Endothelial cell of umbilical vein (primary cell): ENCODE measurements at regions not wholly inside any gene's neighbourhood (a gene's known extent, or its start where the extent isn't known, plus 50 kb on each side); places are given as distances from the start of the nearest gene placed in this dataset.

Experiments
- BruUV-seq: library from RNA; stranded (reverse); fragments of 400-500 nt; replicated peaks from 2 replicates; lab custom pipeline; 2021; lab: Mats Ljungman, UMichigan
- CTCF ChIA-PET: fragments of 300-600, 350-600 bp; sonication (Branson Sonifier 250); formaldehyde crosslinking; loops from one replicate; lab custom pipeline; 2021; ENCODE audit warnings: antibody characterized with exemption, inconsistent platforms; lab: Charles Lee
- POLR2A ChIA-PET: fragments of 300-600, 350-600 bp; sonication (Branson Sonifier 250); formaldehyde crosslinking; loops from one replicate; lab custom pipeline; 2021; ENCODE audit warnings: antibody characterized with exemption, inconsistent platforms; lab: Charles Lee
- DNase-seq: peaks from one replicate; pipeline ENCODE4 v3.0.0-alpha.2; 2011; ENCODE audit warnings: low read depth, low spot score
- FAIRE-seq: peaks from 2 replicates; lab custom pipeline; 2011; peaks lifted over from hg19 to GRCh38; lab: Jason Lieb, UNC
- H2AFZ ChIP-seq: 2 replicates; pipeline ENCODE4 v1.6.0; 2012; ENCODE audit warnings: low read depth, low read length, control low read depth, inconsistent platforms
- H3K27ac ChIP-seq: 2 replicates; pipeline ENCODE4 v1.5.1; 2011; ENCODE audit warnings: low read depth, mild to moderate bottlenecking, control low read depth, low read length, moderate library complexity; ENCODE audit not compliant: insufficient read depth
- H3K27me3 ChIP-seq, 2 experiments: 2 replicates each; pipeline versions ENCODE4 v1.6.0 to v1.6.1; 2011; ENCODE audit warnings: low read length in 2 of 2, mixed read lengths in 1 of 2; ENCODE audit not compliant: control insufficient read depth in 2 of 2, insufficient read depth in 2 of 2
- H3K36me3 ChIP-seq, 2 experiments: 2 replicates in 1 of 2; 3 replicates in 1 of 2; pipeline ENCODE4 v1.5.1; 2011; ENCODE audit warnings: low read length in 2 of 2, mild to moderate bottlenecking in 1 of 2, moderate library complexity in 1 of 2; ENCODE audit not compliant: control insufficient read depth in 2 of 2, insufficient read depth in 2 of 2; ENCODE audit errors: extremely low read depth in 1 of 2
- H3K4me1 ChIP-seq: 3 replicates; pipeline ENCODE4 v1.5.1; 2011; ENCODE audit warnings: mild to moderate bottlenecking, low read length; ENCODE audit not compliant: control insufficient read depth, insufficient read depth; ENCODE audit errors: extremely low read depth
- H3K4me2 ChIP-seq: 2 replicates; pipeline ENCODE4 v1.6.1; 2011; ENCODE audit warnings: low read length, control low read depth, mixed read lengths; ENCODE audit not compliant: insufficient read depth
- H3K4me3 ChIP-seq, 3 experiments: fragments of 200-600 bp in 1 of 3; sonication (generic), shearing (Covaris generic) in 1 of 3; replicated peaks in 1 of 3; 2 replicates each; pipeline ENCODE4 v1.5.1; 2011 to 2016; ENCODE audit warnings: control low read depth in 3 of 3, low read length in 3 of 3, mild to moderate bottlenecking in 2 of 3, inconsistent platforms in 1 of 3, low read depth in 1 of 3, moderate library complexity in 1 of 3; ENCODE audit not compliant: insufficient read depth in 1 of 3
- H3K79me2 ChIP-seq: 2 replicates; pipeline ENCODE4 v1.6.0; 2012; ENCODE audit warnings: low read length, inconsistent platforms; ENCODE audit not compliant: control insufficient read depth, insufficient read depth
- H3K9ac ChIP-seq: replicated peaks from 2 replicates; pipeline ENCODE3; 2011; ENCODE audit warnings: low read length, control low read depth; ENCODE audit not compliant: insufficient read depth; ENCODE audit errors: extremely low read depth
- H3K9me1 ChIP-seq: replicated peaks from 3 replicates; pipeline ENCODE4 v1.6.0; 2011; ENCODE audit warnings: mild to moderate bottlenecking, low read length; ENCODE audit not compliant: control insufficient read depth, insufficient read depth; ENCODE audit errors: extremely low read depth
- H3K9me3 ChIP-seq: replicated peaks from 2 replicates; pipeline ENCODE4 v1.5.1; 2012; ENCODE audit warnings: low read length, inconsistent platforms; ENCODE audit not compliant: control insufficient read depth, insufficient read depth
- H4K20me1 ChIP-seq: replicated peaks from 2 replicates; pipeline ENCODE3; 2011; ENCODE audit warnings: mild to moderate bottlenecking, low read length; ENCODE audit not compliant: control insufficient read depth, insufficient read depth; ENCODE audit errors: extremely low read depth
- EZH2 ChIP-seq: IDR thresholded peaks from 2 replicates; pipeline ENCODE4 v1.6.1; 2012; ENCODE audit warnings: borderline replicate concordance, low read depth, mild to moderate bottlenecking, moderate library complexity, low read length, inconsistent platforms; ENCODE audit not compliant: severe bottlenecking
- FOS ChIP-seq: IDR thresholded peaks from 2 replicates; pipeline ENCODE4 v1.6.1; 2011; ENCODE audit warnings: mild to moderate bottlenecking, low read length, moderate library complexity, borderline replicate concordance; ENCODE audit not compliant: insufficient read depth
- GATA2 ChIP-seq: IDR thresholded peaks from 2 replicates; pipeline ENCODE4 v1.7.0; 2011; ENCODE audit warnings: low read depth, mild to moderate bottlenecking, moderate library complexity, mixed read lengths, low read length; ENCODE audit not compliant: insufficient read length, insufficient read depth
- JUN ChIP-seq: IDR thresholded peaks from 2 replicates; pipeline ENCODE4 v1.6.1; 2011; ENCODE audit warnings: borderline replicate concordance, low read depth; ENCODE audit not compliant: insufficient read length, insufficient read depth
- MYC ChIP-seq: IDR thresholded peaks from one replicate; pipeline ENCODE4 v1.6.1; 2011; ENCODE audit warnings: mild to moderate bottlenecking, low read depth, low read length
- POLR2A ChIP-seq: IDR thresholded peaks from 2 replicates; pipeline ENCODE4 v1.6.1; 2012; ENCODE audit warnings: low read depth, mild to moderate bottlenecking, control low read depth, low read length
- POLR2AphosphoS5 ChIP-seq: IDR thresholded peaks from 2 replicates; pipeline ENCODE4 v1.6.1; 2012; ENCODE audit warnings: low read depth, mild to moderate bottlenecking, control low read depth, low read length, moderate library complexity; ENCODE audit not compliant: insufficient read depth
- dilution Hi-C: fragments of 300-500 bp; cut with MboI; formaldehyde crosslinking; loops from one replicate; pipeline ENCODE4 v1.15.0; 2019; ENCODE audit warnings: low sequenced_read_pairs; ENCODE audit not compliant: extremely low pct_ligation_motif_present
- intact Hi-C: fragments of 100-400 bp; cut with micrococcal nuclease; formaldehyde crosslinking; loops from one replicate; pipeline ENCODE4 v1.10.0; 2022
- TF ChIP-seq, protein P1 (sequence below), 2 donors: IDR thresholded peaks; 1 replicate in 1 of 2; 2 replicates in 1 of 2; pipeline ENCODE4 v1.5.1; 2011; ENCODE audit warnings: low read length in 2 of 2, mild to moderate bottlenecking in 2 of 2, moderate library complexity in 2 of 2, control low read depth in 1 of 2, inconsistent platforms in 1 of 2, low read depth in 1 of 2; ENCODE audit not compliant: insufficient read depth in 1 of 2; ENCODE audit errors: extremely low read depth in 1 of 2
- TF ChIP-seq, protein P2 (sequence below): IDR thresholded peaks from 2 replicates; pipeline ENCODE4 v1.6.1; 2011; ENCODE audit not compliant: insufficient read depth, insufficient read length

DNA sequence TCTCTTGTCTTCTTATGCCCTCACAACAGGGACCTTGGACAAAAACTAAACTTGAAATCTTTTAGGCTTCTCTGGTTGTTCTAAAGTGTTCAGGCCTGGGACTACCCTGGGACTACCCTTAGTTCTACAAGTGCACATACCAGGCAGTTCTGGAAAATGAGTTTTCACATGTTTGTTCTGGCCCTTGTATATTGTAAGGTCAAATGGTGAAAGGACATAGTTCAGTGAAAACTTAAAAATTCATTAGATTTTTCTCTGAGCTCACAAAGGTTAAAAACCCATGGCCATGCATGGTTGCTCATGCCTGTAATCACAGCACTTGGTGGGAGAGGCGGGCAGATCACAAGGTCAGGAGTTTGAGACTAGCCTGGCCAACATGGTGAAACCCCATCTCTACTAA is 875.5 kb upstream of the FAM98A start:
- H3K9ac ChIP-seq = no peak overlapping the region
- H3K4me1 ChIP-seq = no peaks in the 10 kb centered on the region
- H3K27me3 ChIP-seq = no peaks in the 10 kb centered on the region
- H3K4me3 ChIP-seq = no peak overlapping the region
- H2AFZ ChIP-seq = no peak overlapping the region
- no peaks in the 10 kb centered on the region for H3K9me1 ChIP-seq
- TF ChIP-seq EZH2 (no peak), GATA2 (no peak), JUN (no peak), POLR2A (no peak), POLR2AphosphoS5 (no peak), FOS (no peak), MYC (no peak)
- TF ChIP-seq, protein P1, sequence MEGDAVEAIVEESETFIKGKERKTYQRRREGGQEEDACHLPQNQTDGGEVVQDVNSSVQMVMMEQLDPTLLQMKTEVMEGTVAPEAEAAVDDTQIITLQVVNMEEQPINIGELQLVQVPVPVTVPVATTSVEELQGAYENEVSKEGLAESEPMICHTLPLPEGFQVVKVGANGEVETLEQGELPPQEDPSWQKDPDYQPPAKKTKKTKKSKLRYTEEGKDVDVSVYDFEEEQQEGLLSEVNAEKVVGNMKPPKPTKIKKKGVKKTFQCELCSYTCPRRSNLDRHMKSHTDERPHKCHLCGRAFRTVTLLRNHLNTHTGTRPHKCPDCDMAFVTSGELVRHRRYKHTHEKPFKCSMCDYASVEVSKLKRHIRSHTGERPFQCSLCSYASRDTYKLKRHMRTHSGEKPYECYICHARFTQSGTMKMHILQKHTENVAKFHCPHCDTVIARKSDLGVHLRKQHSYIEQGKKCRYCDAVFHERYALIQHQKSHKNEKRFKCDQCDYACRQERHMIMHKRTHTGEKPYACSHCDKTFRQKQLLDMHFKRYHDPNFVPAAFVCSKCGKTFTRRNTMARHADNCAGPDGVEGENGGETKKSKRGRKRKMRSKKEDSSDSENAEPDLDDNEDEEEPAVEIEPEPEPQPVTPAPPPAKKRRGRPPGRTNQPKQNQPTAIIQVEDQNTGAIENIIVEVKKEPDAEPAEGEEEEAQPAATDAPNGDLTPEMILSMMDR (IDR thresholded peaks at IDR 0.05; ENCODE audit: extremely low read depth in 1 of 2, insufficient read depth in 1 of 2, low read depth in 1 of 2, low read length in 2 of 2) = no peak
- TF ChIP-seq, protein P2, sequence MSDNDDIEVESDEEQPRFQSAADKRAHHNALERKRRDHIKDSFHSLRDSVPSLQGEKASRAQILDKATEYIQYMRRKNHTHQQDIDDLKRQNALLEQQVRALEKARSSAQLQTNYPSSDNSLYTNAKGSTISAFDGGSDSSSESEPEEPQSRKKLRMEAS = no peak
- ChIA-PET POLR2A (no interaction called here), CTCF (no interaction called here)
- DNase-seq = no peak
- dilution Hi-C loops (no loop called here), intact Hi-C loops (no loop called here)
- no peak overlapping the region for H3K27ac ChIP-seq
- no peaks in the 10 kb centered on the region for H3K9me3 ChIP-seq
- no peaks in the 10 kb centered on the region for H4K20me1 ChIP-seq
- no peak for FAIRE-seq
- H3K4me2 ChIP-seq = no peak overlapping the region
- no TSS peak for BruUV-seq
- no peaks in the 10 kb centered on the region for H3K79me2 ChIP-seq
- H3K36me3 ChIP-seq = no peaks in the 10 kb centered on the region
